ENCODE measurements at regions not wholly inside any gene's neighbourhood (a gene's known extent, or its start where the extent isn't known, plus 50 kb on each side); places are given as distances from the start of the nearest gene placed in this dataset.

DNA sequence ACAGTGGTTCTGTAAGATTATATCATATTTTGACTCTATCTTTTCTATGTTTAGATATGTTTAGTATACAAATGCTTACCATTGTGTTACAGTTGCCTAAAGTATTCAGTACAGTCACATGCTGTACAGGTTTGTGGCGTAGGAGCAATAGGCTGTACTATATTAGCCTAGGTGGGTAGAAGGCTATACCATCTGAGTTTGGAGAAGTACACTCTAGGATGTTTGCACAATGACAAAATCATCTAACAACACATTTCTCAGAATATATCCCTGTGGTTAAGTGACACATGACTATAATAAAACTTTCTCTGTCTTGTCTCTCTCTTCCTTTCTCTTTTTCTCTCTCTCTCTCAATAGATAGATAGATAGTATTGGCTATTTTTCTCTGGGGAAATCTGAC is 1053.1 kb downstream of the STIM2 start:
- TF ChIP-seq, protein P1, sequence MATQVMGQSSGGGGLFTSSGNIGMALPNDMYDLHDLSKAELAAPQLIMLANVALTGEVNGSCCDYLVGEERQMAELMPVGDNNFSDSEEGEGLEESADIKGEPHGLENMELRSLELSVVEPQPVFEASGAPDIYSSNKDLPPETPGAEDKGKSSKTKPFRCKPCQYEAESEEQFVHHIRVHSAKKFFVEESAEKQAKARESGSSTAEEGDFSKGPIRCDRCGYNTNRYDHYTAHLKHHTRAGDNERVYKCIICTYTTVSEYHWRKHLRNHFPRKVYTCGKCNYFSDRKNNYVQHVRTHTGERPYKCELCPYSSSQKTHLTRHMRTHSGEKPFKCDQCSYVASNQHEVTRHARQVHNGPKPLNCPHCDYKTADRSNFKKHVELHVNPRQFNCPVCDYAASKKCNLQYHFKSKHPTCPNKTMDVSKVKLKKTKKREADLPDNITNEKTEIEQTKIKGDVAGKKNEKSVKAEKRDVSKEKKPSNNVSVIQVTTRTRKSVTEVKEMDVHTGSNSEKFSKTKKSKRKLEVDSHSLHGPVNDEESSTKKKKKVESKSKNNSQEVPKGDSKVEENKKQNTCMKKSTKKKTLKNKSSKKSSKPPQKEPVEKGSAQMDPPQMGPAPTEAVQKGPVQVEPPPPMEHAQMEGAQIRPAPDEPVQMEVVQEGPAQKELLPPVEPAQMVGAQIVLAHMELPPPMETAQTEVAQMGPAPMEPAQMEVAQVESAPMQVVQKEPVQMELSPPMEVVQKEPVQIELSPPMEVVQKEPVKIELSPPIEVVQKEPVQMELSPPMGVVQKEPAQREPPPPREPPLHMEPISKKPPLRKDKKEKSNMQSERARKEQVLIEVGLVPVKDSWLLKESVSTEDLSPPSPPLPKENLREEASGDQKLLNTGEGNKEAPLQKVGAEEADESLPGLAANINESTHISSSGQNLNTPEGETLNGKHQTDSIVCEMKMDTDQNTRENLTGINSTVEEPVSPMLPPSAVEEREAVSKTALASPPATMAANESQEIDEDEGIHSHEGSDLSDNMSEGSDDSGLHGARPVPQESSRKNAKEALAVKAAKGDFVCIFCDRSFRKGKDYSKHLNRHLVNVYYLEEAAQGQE (IDR thresholded peaks at IDR 0.05; ENCODE audit: insufficient read depth in 1 of 2, low read depth in 2 of 2, low read length in 1 of 2), result no peak
- TF ChIP-seq TCF7L2 (IDR thresholded peaks at IDR 0.05; ENCODE audit: low read depth, low read length), result no peak
- TF ChIP-seq, protein P2, sequence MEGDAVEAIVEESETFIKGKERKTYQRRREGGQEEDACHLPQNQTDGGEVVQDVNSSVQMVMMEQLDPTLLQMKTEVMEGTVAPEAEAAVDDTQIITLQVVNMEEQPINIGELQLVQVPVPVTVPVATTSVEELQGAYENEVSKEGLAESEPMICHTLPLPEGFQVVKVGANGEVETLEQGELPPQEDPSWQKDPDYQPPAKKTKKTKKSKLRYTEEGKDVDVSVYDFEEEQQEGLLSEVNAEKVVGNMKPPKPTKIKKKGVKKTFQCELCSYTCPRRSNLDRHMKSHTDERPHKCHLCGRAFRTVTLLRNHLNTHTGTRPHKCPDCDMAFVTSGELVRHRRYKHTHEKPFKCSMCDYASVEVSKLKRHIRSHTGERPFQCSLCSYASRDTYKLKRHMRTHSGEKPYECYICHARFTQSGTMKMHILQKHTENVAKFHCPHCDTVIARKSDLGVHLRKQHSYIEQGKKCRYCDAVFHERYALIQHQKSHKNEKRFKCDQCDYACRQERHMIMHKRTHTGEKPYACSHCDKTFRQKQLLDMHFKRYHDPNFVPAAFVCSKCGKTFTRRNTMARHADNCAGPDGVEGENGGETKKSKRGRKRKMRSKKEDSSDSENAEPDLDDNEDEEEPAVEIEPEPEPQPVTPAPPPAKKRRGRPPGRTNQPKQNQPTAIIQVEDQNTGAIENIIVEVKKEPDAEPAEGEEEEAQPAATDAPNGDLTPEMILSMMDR (IDR thresholded peaks at IDR 0.05), result no peak
- no peak for TF ChIP-seq POLR2AphosphoS5 (IDR thresholded peaks at IDR 0.05; ENCODE audit: low read depth, low read length)
- TF ChIP-seq SIN3A (IDR thresholded peaks at IDR 0.05; ENCODE audit: borderline replicate concordance, insufficient read depth, low read depth, low read length), result no peak
- in situ Hi-C loops (cut with HindIII; ENCODE audit: low pct_unique_long_range_greater_than_20kb, low sequenced_read_pairs) (no loop called here), intact Hi-C loops (cut with micrococcal nuclease; ENCODE audit: unreplicated experiment) (no loop called here)
- no TSS peak for BruUV-seq (replicated peaks)
- no peak for DNase-seq (ENCODE audit: low read depth, low spot score)
- no peak for ATAC-seq
- no peak overlapping the region for H3K4me3 ChIP-seq (ENCODE audit: low read depth in 2 of 2, low read length in 2 of 2)
- H3K9me3 ChIP-seq (ENCODE audit: control insufficient read depth, insufficient read depth, low read depth, low read length), result no peaks in the 10 kb centered on the region
- H3K36me3 ChIP-seq (ENCODE audit: control insufficient read depth, insufficient read depth, low read length), result no peaks in the 10 kb centered on the region
- H3K27ac ChIP-seq (ENCODE audit: low read length), result no peak overlapping the region
- no peaks in the 10 kb centered on the region for H3K27me3 ChIP-seq (ENCODE audit: control insufficient read depth, insufficient read depth, low read length)
- POLR2A ChIA-PET, result no interaction called here
- CTCF ChIA-PET, result no interaction called here
- no peaks in the 10 kb centered on the region for H3K4me1 ChIP-seq (ENCODE audit: control insufficient read depth, insufficient read depth, low read length)

DNA sequence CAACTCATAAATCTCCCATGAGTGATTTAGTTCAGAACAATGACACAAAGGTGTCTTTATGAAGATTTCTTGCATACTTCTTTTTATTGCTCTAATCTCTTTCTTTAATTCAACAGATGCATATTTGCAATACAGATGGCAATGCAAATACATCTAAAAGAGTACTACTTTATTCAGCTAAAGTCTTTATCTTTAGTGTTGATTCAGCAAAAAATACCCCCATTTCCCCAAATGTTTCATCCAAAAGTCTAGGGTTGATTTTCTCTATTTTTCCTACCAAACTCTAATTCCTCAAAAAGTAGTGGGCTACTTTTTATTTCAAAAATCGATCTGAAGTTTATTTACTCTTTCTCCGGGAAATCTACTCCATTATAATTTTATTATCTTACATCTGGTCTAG is 1055.2 kb downstream of the STIM2 start:
- no TSS peak for BruUV-seq (replicated peaks)
- Histone ChIP-seq H3K4me1 (ENCODE audit: control insufficient read depth, insufficient read depth, low read length) (no peaks in the 10 kb centered on the region), H3K27me3 (ENCODE audit: control insufficient read depth, insufficient read depth, low read length) (no peaks in the 10 kb centered on the region), H3K9me3 (ENCODE audit: control insufficient read depth, insufficient read depth, low read depth, low read length) (no peaks in the 10 kb centered on the region), H3K27ac (ENCODE audit: low read length) (no peak overlapping the region), H3K4me3 (ENCODE audit: low read depth in 2 of 2, low read length in 2 of 2) (no peak overlapping the region), H3K36me3 (ENCODE audit: control insufficient read depth, insufficient read depth, low read length) (no peaks in the 10 kb centered on the region)
- POLR2A ChIA-PET, result no interaction called here
- CTCF ChIA-PET, result no interaction called here
- in situ Hi-C loops (cut with HindIII; ENCODE audit: low pct_unique_long_range_greater_than_20kb, low sequenced_read_pairs) (no loop called here), intact Hi-C loops (cut with micrococcal nuclease; ENCODE audit: unreplicated experiment) (no loop called here)
- DNase-seq (ENCODE audit: low read depth, low spot score), result no peak
- TF ChIP-seq POLR2AphosphoS5 (IDR thresholded peaks at IDR 0.05; ENCODE audit: low read depth, low read length) (no peak), TCF7L2 (IDR thresholded peaks at IDR 0.05; ENCODE audit: low read depth, low read length) (no peak), SIN3A (IDR thresholded peaks at IDR 0.05; ENCODE audit: borderline replicate concordance, insufficient read depth, low read depth, low read length) (no peak)
- TF ChIP-seq, protein P2 (IDR thresholded peaks at IDR 0.05), result no peak
- TF ChIP-seq, protein P1 (IDR thresholded peaks at IDR 0.05; ENCODE audit: insufficient read depth in 1 of 2, low read depth in 2 of 2, low read length in 1 of 2), result no peak
- ATAC-seq, result no peak

Data from Panc1 (cell line).